SK-N-SH (cell line): ENCODE measurements at regions not wholly inside any gene's neighbourhood (a gene's known extent, or its start where the extent isn't known, plus 50 kb on each side); places are given as distances from the start of the nearest gene placed in this dataset.

ENCODE experiments used
- CTCF ChIA-PET: fragments of 300-600, 350-600 bp; formaldehyde crosslinking; extraction: SDS; loops from one replicate; lab custom pipeline; 2021; lab: Yijun Ruan, JAX
- POLR2A ChIA-PET: fragments of 350-600 bp; sonication (Branson Sonifier 250); formaldehyde crosslinking; extraction: SDS; loops from one replicate; lab custom pipeline; 2020; ENCODE audit warnings: antibody characterized with exemption, inconsistent platforms; lab: Yijun Ruan, JAX
- DNase-seq: peaks from one replicate; pipeline ENCODE4 v3.0.0; 2012
- H2AFZ ChIP-seq: fragments of 200-600 bp; sonication (generic); 2 replicates; pipeline ENCODE4 v1.8.1; 2016; ENCODE audit warnings: antibody characterized with exemption, mild to moderate bottlenecking, low read depth
- H3F3A ChIP-seq: fragments of 200-600 bp; sonication (generic); replicated peaks from 2 replicates; pipeline ENCODE3; 2016; ENCODE audit warnings: antibody characterized with exemption, mild to moderate bottlenecking; ENCODE audit not compliant: insufficient read depth
- H3K27ac ChIP-seq, 2 experiments: fragments of 200-500 bp in 1 of 2; fragments of 200-600 bp in 1 of 2; sonication (Bioruptor generic) in 1 of 2; sonication (generic), shearing (Covaris generic) in 1 of 2; 2 replicates each; pipeline versions ENCODE4 v1.5.1 to v1.6.1; 2014 to 2016; ENCODE audit warnings: low read depth in 2 of 2, inconsistent platforms in 1 of 2, low read length in 1 of 2, mild to moderate bottlenecking in 1 of 2, mixed read lengths in 1 of 2
- H3K27me3 ChIP-seq: fragments of 200-600 bp; sonication (generic), shearing (Covaris generic); 2 replicates; pipeline ENCODE4 v1.6.1; 2016; ENCODE audit warnings: mixed run types; ENCODE audit not compliant: insufficient read depth
- H3K36me3 ChIP-seq, 2 experiments: fragments of 200-500 bp in 1 of 2; fragments of 200-600 bp in 1 of 2; sonication (Bioruptor generic) in 1 of 2; sonication (generic) in 1 of 2; replicated peaks in 1 of 2; 2 replicates each; pipeline versions ENCODE3 to v1.5.1; 2014 to 2016; ENCODE audit warnings: low read length in 1 of 2, mild to moderate bottlenecking in 1 of 2; ENCODE audit not compliant: insufficient read depth in 2 of 2, control insufficient read depth in 1 of 2
- H3K4me1 ChIP-seq, 2 experiments: fragments of 200-500 bp in 1 of 2; fragments of 200-600 bp in 1 of 2; sonication (Bioruptor generic) in 1 of 2; sonication (generic), shearing (Covaris generic) in 1 of 2; 2 replicates each; pipeline versions ENCODE4 v1.5.1 to v1.6.1; 2014 to 2016; ENCODE audit warnings: low read depth in 1 of 2, low read length in 1 of 2, mixed run types in 1 of 2; ENCODE audit not compliant: insufficient read depth in 2 of 2, control insufficient read depth in 1 of 2
- H3K4me2 ChIP-seq: fragments of 200-600 bp; sonication (generic), shearing (Covaris generic); 2 replicates; pipeline ENCODE4 v1.6.1; 2017; ENCODE audit warnings: mixed run types
- H3K4me3 ChIP-seq, 2 experiments: fragments of 200-500 bp in 1 of 2; fragments of 200-600 bp in 1 of 2; sonication (Bioruptor generic) in 1 of 2; sonication (generic), shearing (Covaris generic) in 1 of 2; 2 replicates each; pipeline versions ENCODE4 v1.5.1 to v1.8.1; 2014 to 2016; ENCODE audit warnings: low read depth in 2 of 2, inconsistent platforms in 1 of 2, low read length in 1 of 2, mild to moderate bottlenecking in 1 of 2, mixed read lengths in 1 of 2, moderate library complexity in 1 of 2
- H3K79me2 ChIP-seq: fragments of 200-600 bp; sonication (generic); 2 replicates; pipeline ENCODE4 v1.8.1; 2017; ENCODE audit warnings: mild to moderate bottlenecking; ENCODE audit not compliant: insufficient read depth
- H3K9ac ChIP-seq: fragments of 200-600 bp; sonication (generic); 2 replicates; pipeline ENCODE4 v1.6.1; 2017; ENCODE audit warnings: mixed run types
- H3K9me2 ChIP-seq: fragments of 200-600 bp; sonication (generic); 2 replicates; pipeline ENCODE4 v1.6.1; 2017; ENCODE audit warnings: mixed run types
- H3K9me3 ChIP-seq: fragments of 200-600 bp; sonication (generic); 2 replicates; pipeline ENCODE4 v1.6.1; 2017; ENCODE audit warnings: mixed run types, mild to moderate bottlenecking, moderate library complexity
- H4K20me1 ChIP-seq: fragments of 200-600 bp; sonication (generic); 2 replicates; pipeline ENCODE4 v1.6.1; 2017; ENCODE audit warnings: mild to moderate bottlenecking, mixed run types; ENCODE audit not compliant: insufficient read depth
- CHD2 ChIP-seq: fragments of 150-350 bp; IDR thresholded peaks from 2 replicates; pipeline ENCODE4 v1.6.1; 2018; ENCODE audit warnings: low read length; ENCODE audit not compliant: partially characterized antibody
- ELF1 ChIP-seq: IDR thresholded peaks from 2 replicates; pipeline ENCODE4 v1.4.0; 2012
- EP300 ChIP-seq, 2 experiments: IDR thresholded peaks; 2 replicates each; pipeline versions ENCODE4 v1.4.0 to v1.6.1; 2012; ENCODE audit warnings: borderline replicate concordance in 1 of 2, low read depth in 1 of 2, low read length in 1 of 2
- EZH2phosphoT487 ChIP-seq: fragments of 200-600 bp; sonication (generic); IDR thresholded peaks from 2 replicates; pipeline ENCODE4 v1.6.1; 2017; ENCODE audit warnings: low read depth, mixed run types, mild to moderate bottlenecking, antibody characterized with exemption, moderate library complexity, borderline replicate concordance
- FOXM1 ChIP-seq: IDR thresholded peaks from 2 replicates; pipeline ENCODE4 v1.4.0; 2012; ENCODE audit warnings: low read depth, mild to moderate bottlenecking
- GABPA ChIP-seq: IDR thresholded peaks from 2 replicates; pipeline ENCODE4 v1.4.0; 2012; ENCODE audit warnings: low read depth, mild to moderate bottlenecking
- JUND ChIP-seq: IDR thresholded peaks from 2 replicates; pipeline ENCODE4 v1.4.0; 2012
- MAX ChIP-seq: IDR thresholded peaks from 2 replicates; pipeline ENCODE4 v1.4.0; 2012; ENCODE audit warnings: low read depth
- MEF2A ChIP-seq: IDR thresholded peaks from 2 replicates; pipeline ENCODE4 v1.4.0; 2012; ENCODE audit warnings: low read depth, borderline replicate concordance
- MXI1 ChIP-seq: IDR thresholded peaks from 2 replicates; pipeline ENCODE4 v1.6.1; 2012; ENCODE audit warnings: mild to moderate bottlenecking, low read depth, low read length, improper control_type of control experiment
- PBX3 ChIP-seq: IDR thresholded peaks from 2 replicates; pipeline ENCODE4; 2012
- POLR2AphosphoS5 ChIP-seq: IDR thresholded peaks from 2 replicates; pipeline ENCODE4 v1.6.1; 2012; ENCODE audit warnings: low read depth, low read length
- RAD21 ChIP-seq: IDR thresholded peaks from 2 replicates; pipeline ENCODE4 v1.6.1; 2012; ENCODE audit warnings: mild to moderate bottlenecking, low read length
- RCOR1 ChIP-seq: fragments of 150-350 bp; IDR thresholded peaks from 2 replicates; pipeline ENCODE4 v1.6.1; 2017; ENCODE audit warnings: antibody characterized with exemption, low read length
- REST ChIP-seq: IDR thresholded peaks from 2 replicates; pipeline ENCODE4 v1.6.1; 2012; ENCODE audit warnings: mild to moderate bottlenecking, low read depth, low read length, moderate library complexity
- RFX5 ChIP-seq: IDR thresholded peaks from 2 replicates; pipeline ENCODE4 v1.6.1; 2012; ENCODE audit warnings: mild to moderate bottlenecking, improper control_type of control experiment, low read length
- RXRA ChIP-seq: IDR thresholded peaks from 2 replicates; pipeline ENCODE4 v1.4.0; 2012; ENCODE audit warnings: low read depth, mild to moderate bottlenecking, borderline replicate concordance
- SIN3A ChIP-seq: IDR thresholded peaks from 2 replicates; pipeline ENCODE4 v1.6.1; 2012; ENCODE audit warnings: low read depth, mild to moderate bottlenecking, low read length, moderate library complexity, borderline replicate concordance
- TEAD4 ChIP-seq: IDR thresholded peaks from 2 replicates; pipeline ENCODE4 v1.4.0; 2012; ENCODE audit warnings: mild to moderate bottlenecking, borderline replicate concordance; ENCODE audit not compliant: insufficient read depth
- USF1 ChIP-seq: IDR thresholded peaks from 2 replicates; pipeline ENCODE4 v1.4.0; 2012; ENCODE audit warnings: low read depth, borderline replicate concordance
- USF2 ChIP-seq: fragments of 150-350 bp; IDR thresholded peaks from 2 replicates; pipeline ENCODE4 v1.6.1; 2017; ENCODE audit warnings: antibody characterized with exemption, low read length, low read depth, borderline replicate concordance
- YY1 ChIP-seq: IDR thresholded peaks from 2 replicates; pipeline ENCODE4 v1.4.0; 2012; ENCODE audit warnings: low read depth, mild to moderate bottlenecking
- WGBS: methylation state at CpG from one replicate; pipeline ENCODE4 v1.1.6; 2017; ENCODE audit warnings: low lambda C conversion rate; 5-methylcytosine and 5-hydroxymethylcytosine counted together

- Histone ChIP-seq H3K9me3 (no peaks in the 10 kb centered on the region), H3K36me3 (no peaks in the 10 kb centered on the region), H3F3A (no peaks in the 10 kb centered on the region), H3K27me3 (peaks cover 33% of the 10 kb centered on the region), H3K4me2 (no peak overlapping the region), H3K27ac (no peak overlapping the region), H4K20me1 (no peaks in the 10 kb centered on the region), H3K9ac (no peak overlapping the region), H2AFZ (no peak overlapping the region), H3K79me2 (no peaks in the 10 kb centered on the region), H3K4me3 (no peak overlapping the region), H3K4me1 (peaks cover 9 to 23% of the 10 kb centered on the region in 2 experiments; a peak in 2 of 4 replicates), H3K9me2 (no peaks in the 10 kb centered on the region)
- 22% methylated on average over 5 of the region's 5 CpGs for WGBS
- ChIA-PET POLR2A (no interaction called here), CTCF (no interaction called here)
- TF ChIP-seq JUND (no peak), TEAD4 (no peak), RCOR1 (no peak), FOXM1 (no peak), CHD2 (no peak), REST (no peak), EP300 (IDR thresholded peaks at IDR 0.05; ENCODE audit: borderline replicate concordance in 1 of 2, low read depth in 1 of 2, low read length in 1 of 2) (no peak), RAD21 (no peak), POLR2AphosphoS5 (no peak), USF2 (no peak), MAX (no peak)
- no peak for DNase-seq
These were observed 102.3 kb downstream of the DAD1 start for GRCh38 chr14:22486675-22487074.

GRCh38 chr14:22485649-22486048 lies 103.4 kb downstream of the DAD1 start:
- H3K79me2 ChIP-seq = no peaks in the 10 kb centered on the region
- no peaks in the 10 kb centered on the region for H3K9me3 ChIP-seq
- H3K27me3 ChIP-seq = peaks cover 30% of the 10 kb centered on the region
- H3K4me1 ChIP-seq = peaks cover 9 to 26% of the 10 kb centered on the region in 2 experiments; a peak in 2 of 4 replicates
- 21% methylated on average over 6 of the region's 6 CpGs for WGBS
- H2AFZ ChIP-seq = no peak overlapping the region
- no peak overlapping the region for H3K4me3 ChIP-seq
- no peaks in the 10 kb centered on the region for H3K36me3 ChIP-seq
- no peaks in the 10 kb centered on the region for H3F3A ChIP-seq
- CTCF ChIA-PET = no interaction called here
- no peak overlapping the region for H3K4me2 ChIP-seq
- DNase-seq = no peak
- H3K9ac ChIP-seq = no peak overlapping the region
- no peak overlapping the region for H3K27ac ChIP-seq
- no peaks in the 10 kb centered on the region for H3K9me2 ChIP-seq
- no peaks in the 10 kb centered on the region for H4K20me1 ChIP-seq
- POLR2A ChIA-PET = no interaction called here
- TF ChIP-seq ELF1 (no peak), USF1 (no peak), RXRA (no peak), MEF2A (no peak), JUND (no peak), EZH2phosphoT487 (no peak), SIN3A (no peak), EP300 (IDR thresholded peaks at IDR 0.05; ENCODE audit: borderline replicate concordance in 1 of 2, low read depth in 1 of 2, low read length in 1 of 2) (no peak), PBX3 (no peak), MXI1 (no peak), FOXM1 (no peak), YY1 (no peak), CHD2 (no peak), RFX5 (no peak), TEAD4 (no peak), GABPA (no peak)
